GM20000 (cell line): ENCODE measurements at regions not wholly inside any gene's neighbourhood (a gene's known extent, or its start where the extent isn't known, plus 50 kb on each side); places are given as distances from the start of the nearest gene placed in this dataset.

ENCODE experiments used
- DNase-seq: peaks from one replicate; pipeline ENCODE4 v3.0.0; 2012; ENCODE audit warnings: low spot score
- TF ChIP-seq, protein P1 (sequence below): IDR thresholded peaks from 2 replicates; pipeline ENCODE4 v1.5.1; 2012; ENCODE audit warnings: mild to moderate bottlenecking, control low read depth; ENCODE audit errors: extremely low read depth, missing control alignments

DNA sequence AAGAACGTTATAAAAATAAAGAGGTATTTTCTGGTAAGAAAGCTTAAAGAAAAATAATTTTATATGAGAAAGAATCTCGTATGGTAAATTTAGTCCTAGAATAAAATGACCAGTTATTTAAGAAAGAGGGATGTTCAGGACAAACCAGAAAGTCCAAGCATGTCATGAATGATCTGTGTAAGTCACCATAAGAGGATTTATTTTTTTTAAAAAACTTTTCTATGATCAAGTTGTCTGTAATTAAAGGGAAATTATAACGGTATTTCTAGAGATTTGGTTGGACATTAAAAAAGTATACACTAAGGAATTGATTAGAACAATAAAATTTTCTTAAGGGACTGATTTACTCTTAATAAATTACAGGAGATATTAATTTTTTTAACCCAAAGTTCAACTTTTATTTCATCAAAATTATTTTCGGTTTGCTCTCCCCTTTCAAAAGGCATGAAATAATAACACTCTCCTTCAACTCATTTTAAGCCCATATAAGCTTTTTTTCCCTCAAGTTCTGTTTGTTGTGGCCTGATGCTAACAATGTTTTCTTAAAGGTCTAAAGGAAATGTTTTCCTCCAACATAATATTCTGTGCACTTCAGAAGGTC, 49.9 kb upstream of the CPSF6 start:
- TF ChIP-seq, protein P1, sequence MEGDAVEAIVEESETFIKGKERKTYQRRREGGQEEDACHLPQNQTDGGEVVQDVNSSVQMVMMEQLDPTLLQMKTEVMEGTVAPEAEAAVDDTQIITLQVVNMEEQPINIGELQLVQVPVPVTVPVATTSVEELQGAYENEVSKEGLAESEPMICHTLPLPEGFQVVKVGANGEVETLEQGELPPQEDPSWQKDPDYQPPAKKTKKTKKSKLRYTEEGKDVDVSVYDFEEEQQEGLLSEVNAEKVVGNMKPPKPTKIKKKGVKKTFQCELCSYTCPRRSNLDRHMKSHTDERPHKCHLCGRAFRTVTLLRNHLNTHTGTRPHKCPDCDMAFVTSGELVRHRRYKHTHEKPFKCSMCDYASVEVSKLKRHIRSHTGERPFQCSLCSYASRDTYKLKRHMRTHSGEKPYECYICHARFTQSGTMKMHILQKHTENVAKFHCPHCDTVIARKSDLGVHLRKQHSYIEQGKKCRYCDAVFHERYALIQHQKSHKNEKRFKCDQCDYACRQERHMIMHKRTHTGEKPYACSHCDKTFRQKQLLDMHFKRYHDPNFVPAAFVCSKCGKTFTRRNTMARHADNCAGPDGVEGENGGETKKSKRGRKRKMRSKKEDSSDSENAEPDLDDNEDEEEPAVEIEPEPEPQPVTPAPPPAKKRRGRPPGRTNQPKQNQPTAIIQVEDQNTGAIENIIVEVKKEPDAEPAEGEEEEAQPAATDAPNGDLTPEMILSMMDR, result no peak
- no peak for DNase-seq
